Uterus (tissue), 3 donors: ENCODE measurements at regions not wholly inside any gene's neighbourhood (a gene's known extent, or its start where the extent isn't known, plus 50 kb on each side); places are given as distances from the start of the nearest gene placed in this dataset.

Experiments
- DNase-seq, 2 donors: peaks; one replicate each; pipeline ENCODE4 v3.0.0-alpha.2; 2019 to 2020
- H3K27ac ChIP-seq, 2 donors: fragments of 200-600 bp; sonication (generic); 1 replicate in 1 of 2; 2 replicates in 1 of 2; pipeline ENCODE4 v1.5.1; 2016 to 2018
- H3K27me3 ChIP-seq, 2 donors: fragments of 200-600 bp; sonication (generic); one replicate each; pipeline ENCODE4 v1.5.1; 2018 to 2019; ENCODE audit warnings: control low read depth in 1 of 2
- H3K36me3 ChIP-seq, 2 donors: fragments of 200-600 bp; sonication (generic); one replicate each; pipeline ENCODE4 v1.5.1; 2019; ENCODE audit warnings: control low read depth in 1 of 2
- H3K4me1 ChIP-seq, 2 donors: fragments of 200-600 bp; sonication (generic); one replicate each; pipeline ENCODE4 v1.5.1; 2018 to 2019; ENCODE audit warnings: control low read depth in 1 of 2
- H3K4me3 ChIP-seq, 2 donors: fragments of 200-600 bp; sonication (generic); 1 replicate in 1 of 2; 2 replicates in 1 of 2; pipeline ENCODE4 v1.5.1; 2018 to 2019; ENCODE audit warnings: mild to moderate bottlenecking in 1 of 2
- H3K9me3 ChIP-seq, 2 donors: fragments of 200-600 bp; sonication (generic); one replicate each; pipeline ENCODE4 v1.5.1; 2019; ENCODE audit warnings: control low read depth in 1 of 2
- POLR2A ChIP-seq, 2 donors: fragments of 450-650 bp; IDR thresholded peaks; one replicate each; pipeline ENCODE4 v1.6.1; 2016; ENCODE audit warnings: antibody characterized with exemption in 2 of 2, mild to moderate bottlenecking in 1 of 2, moderate library complexity in 1 of 2
- intact Hi-C: fragments of 100-400 bp; cut with DNase I; formaldehyde crosslinking; loops from one replicate; pipeline ENCODE4 v1.15.1; 2023; ENCODE audit warnings: low total_unique reads
- TF ChIP-seq, protein P1 (sequence below), 4 experiments: fragments of 200-600 bp in 2 of 4; fragments of 450-650 bp in 2 of 4; sonication (generic) in 2 of 4; IDR thresholded peaks; one replicate each; pipeline ENCODE4 v1.5.1; 2016 to 2019; ENCODE audit warnings: antibody characterized with exemption in 4 of 4, mild to moderate bottlenecking in 2 of 4, moderate library complexity in 1 of 4
- donor health status: DM: yes; HTN: yes; CAD: no.

DNA sequence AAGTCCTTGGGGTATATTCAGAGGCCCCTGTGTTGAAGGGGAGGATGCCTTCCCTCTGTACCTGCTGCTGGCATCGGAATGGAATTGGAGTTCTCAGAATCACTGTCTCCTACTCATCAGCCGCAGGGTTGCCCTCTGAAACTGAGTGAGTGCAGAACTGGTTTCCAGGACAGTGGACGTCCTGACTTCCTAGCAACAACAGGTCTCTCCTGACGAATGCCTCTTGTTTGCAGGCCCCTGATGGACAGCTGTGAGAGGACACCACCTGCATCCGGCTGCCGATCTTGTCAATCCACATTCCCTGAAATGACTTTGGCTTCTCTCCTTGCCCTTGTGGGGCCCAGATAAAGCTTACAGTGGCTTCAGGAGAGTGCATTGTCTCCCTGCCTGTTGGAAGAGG, 274.5 kb downstream of the NSG2 start:
- H3K27me3 ChIP-seq: no peaks in the 10 kb centered on the region
- H3K9me3 ChIP-seq: no peaks in the 10 kb centered on the region
- no peak for DNase-seq
- TF ChIP-seq, protein P1, sequence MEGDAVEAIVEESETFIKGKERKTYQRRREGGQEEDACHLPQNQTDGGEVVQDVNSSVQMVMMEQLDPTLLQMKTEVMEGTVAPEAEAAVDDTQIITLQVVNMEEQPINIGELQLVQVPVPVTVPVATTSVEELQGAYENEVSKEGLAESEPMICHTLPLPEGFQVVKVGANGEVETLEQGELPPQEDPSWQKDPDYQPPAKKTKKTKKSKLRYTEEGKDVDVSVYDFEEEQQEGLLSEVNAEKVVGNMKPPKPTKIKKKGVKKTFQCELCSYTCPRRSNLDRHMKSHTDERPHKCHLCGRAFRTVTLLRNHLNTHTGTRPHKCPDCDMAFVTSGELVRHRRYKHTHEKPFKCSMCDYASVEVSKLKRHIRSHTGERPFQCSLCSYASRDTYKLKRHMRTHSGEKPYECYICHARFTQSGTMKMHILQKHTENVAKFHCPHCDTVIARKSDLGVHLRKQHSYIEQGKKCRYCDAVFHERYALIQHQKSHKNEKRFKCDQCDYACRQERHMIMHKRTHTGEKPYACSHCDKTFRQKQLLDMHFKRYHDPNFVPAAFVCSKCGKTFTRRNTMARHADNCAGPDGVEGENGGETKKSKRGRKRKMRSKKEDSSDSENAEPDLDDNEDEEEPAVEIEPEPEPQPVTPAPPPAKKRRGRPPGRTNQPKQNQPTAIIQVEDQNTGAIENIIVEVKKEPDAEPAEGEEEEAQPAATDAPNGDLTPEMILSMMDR (IDR thresholded peaks at IDR 0.05): no peak
- no peak for TF ChIP-seq POLR2A (IDR thresholded peaks at IDR 0.05)
- H3K4me1 ChIP-seq: no peaks in the 10 kb centered on the region
- no peaks in the 10 kb centered on the region for H3K36me3 ChIP-seq
- intact Hi-C loops: no loop called here
- H3K4me3 ChIP-seq: no peak overlapping the region
- no peak overlapping the region for H3K27ac ChIP-seq

DNA sequence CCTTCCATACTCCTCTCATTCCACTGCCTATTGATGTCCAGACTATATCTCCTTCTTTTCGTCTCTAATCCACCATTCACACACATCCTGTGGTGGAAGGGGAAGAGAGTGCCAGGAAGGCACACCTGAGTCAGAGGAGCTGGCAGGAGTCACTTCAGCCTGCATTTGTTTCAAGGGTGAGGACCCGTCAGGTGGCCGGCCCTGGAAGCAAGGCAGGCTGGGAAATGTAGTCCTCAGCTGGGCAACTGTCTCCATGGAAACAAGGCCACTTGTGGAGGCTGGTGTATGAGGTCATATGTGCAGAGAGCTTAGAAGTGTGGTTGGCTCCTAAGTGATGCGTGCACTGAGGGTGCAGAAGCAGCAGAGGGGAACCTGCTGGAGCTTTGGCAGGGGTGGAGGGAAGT, 278.4 kb downstream of the NSG2 start:
- DNase-seq: no peak
- no peak for TF ChIP-seq POLR2A (IDR thresholded peaks at IDR 0.05)
- TF ChIP-seq, protein P1 (IDR thresholded peaks at IDR 0.05): no peak
- Histone ChIP-seq H3K4me1 (no peaks in the 10 kb centered on the region), H3K27ac (no peak overlapping the region), H3K36me3 (no peaks in the 10 kb centered on the region), H3K27me3 (no peaks in the 10 kb centered on the region), H3K9me3 (no peaks in the 10 kb centered on the region), H3K4me3 (no peak overlapping the region)
- intact Hi-C loops: no loop called here

DNA sequence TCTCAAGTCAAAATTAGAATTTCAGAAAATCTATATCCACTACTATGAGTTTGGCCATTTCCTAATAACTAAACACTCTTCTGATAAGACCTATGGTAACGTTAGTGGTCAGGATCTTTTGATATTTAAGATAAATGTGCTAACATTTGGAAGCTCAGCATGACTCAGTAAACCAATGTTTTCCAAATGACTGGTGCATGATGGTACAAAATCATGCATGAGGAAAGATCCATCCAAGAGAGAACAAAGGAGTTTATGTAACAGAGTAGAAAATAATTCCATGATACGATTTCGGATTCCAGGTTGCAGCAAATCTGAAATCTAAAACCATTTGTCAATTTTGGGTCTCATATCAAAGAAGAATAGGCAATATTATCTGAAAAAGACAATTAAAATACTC, 279.2 kb downstream of the NSG2 start:
- H3K27me3 ChIP-seq: no peaks in the 10 kb centered on the region
- no peaks in the 10 kb centered on the region for H3K4me1 ChIP-seq
- intact Hi-C loops: no loop called here
- TF ChIP-seq POLR2A (IDR thresholded peaks at IDR 0.05): no peak
- TF ChIP-seq, protein P1 (IDR thresholded peaks at IDR 0.05): no peak
- H3K36me3 ChIP-seq: no peaks in the 10 kb centered on the region
- H3K4me3 ChIP-seq: no peak overlapping the region
- H3K27ac ChIP-seq: no peak overlapping the region
- no peaks in the 10 kb centered on the region for H3K9me3 ChIP-seq
- DNase-seq: no peak

DNA sequence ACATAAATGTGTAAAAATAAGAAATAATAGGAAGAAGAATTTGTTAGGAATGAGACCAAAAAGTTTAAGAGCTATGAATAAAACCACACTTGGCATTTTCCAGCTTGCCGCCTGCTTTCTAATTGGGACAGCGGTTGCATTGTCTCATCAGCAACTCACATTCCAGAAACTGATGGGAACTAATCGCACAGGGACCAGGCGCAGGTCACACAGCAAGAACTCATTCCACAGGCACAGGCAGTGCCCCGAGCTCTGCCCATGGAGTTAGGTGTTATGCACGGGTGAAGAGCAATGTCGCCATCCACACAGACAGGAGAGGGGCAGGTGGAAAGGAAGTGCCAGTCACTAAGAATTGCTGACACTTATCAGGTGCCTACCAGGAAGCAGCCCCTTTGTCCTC, 279.9 kb downstream of the NSG2 start:
- TF ChIP-seq POLR2A (IDR thresholded peaks at IDR 0.05): no peak
- TF ChIP-seq, protein P1 (IDR thresholded peaks at IDR 0.05): no peak
- Histone ChIP-seq H3K27ac (no peak overlapping the region), H3K9me3 (no peaks in the 10 kb centered on the region), H3K36me3 (no peaks in the 10 kb centered on the region), H3K4me1 (no peaks in the 10 kb centered on the region), H3K27me3 (no peaks in the 10 kb centered on the region), H3K4me3 (no peak overlapping the region)
- intact Hi-C loops: no loop called here
- DNase-seq: no peak

DNA sequence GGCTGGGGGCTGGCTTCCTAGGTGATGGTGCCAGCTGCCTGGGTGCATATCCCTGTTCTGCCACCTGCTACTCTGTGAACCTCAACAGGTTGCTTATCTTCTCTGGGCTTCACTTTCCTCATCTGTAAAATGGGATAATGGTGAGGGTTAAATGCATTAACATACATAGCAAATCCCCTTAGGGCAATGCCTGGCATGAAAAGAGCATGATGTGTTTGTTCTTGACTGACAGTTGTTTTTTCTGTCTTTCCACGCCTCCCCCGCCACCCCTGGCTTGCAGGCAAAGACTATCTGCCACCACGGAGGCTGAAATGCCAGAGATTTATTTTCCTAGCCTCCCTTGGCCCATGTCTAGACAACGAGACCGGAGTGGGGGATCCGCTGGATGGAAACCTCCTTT, 280.5 kb downstream of the NSG2 start:
- no peak for DNase-seq
- intact Hi-C loops: no loop called here
- H3K4me3 ChIP-seq: no peak overlapping the region
- no peaks in the 10 kb centered on the region for H3K9me3 ChIP-seq
- TF ChIP-seq POLR2A (IDR thresholded peaks at IDR 0.05): no peak
- TF ChIP-seq, protein P1 (IDR thresholded peaks at IDR 0.05): no peak
- no peaks in the 10 kb centered on the region for H3K27me3 ChIP-seq
- no peaks in the 10 kb centered on the region for H3K4me1 ChIP-seq
- H3K36me3 ChIP-seq: no peaks in the 10 kb centered on the region
- no peak overlapping the region for H3K27ac ChIP-seq
